ENCODE measurements at regions not wholly inside any gene's neighbourhood (a gene's known extent, or its start where the extent isn't known, plus 50 kb on each side); places are given as distances from the start of the nearest gene placed in this dataset.

DNA sequence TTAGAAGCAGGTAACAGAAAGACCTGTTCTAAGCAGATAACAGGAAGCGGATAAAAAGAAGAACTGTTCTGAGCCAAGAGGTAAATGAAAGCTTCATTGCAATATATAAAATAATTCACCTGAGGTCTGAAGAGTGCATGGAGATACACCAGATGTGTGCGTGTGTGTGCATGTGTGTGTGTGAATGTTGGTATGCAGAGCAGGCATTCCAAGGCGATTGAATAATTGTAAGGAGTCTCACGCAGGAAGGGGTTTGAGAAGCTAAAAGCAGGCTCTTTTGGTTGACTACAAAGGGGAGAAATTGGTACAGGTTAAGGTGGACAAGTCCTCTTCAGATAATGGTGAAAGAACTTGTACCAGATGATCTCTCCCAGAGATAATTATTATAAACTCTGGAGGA lies 450.6 kb downstream of the DNAJB9 start:
- Histone ChIP-seq H3K4me3 (ENCODE audit: low read depth, low read length, poor library complexity, severe bottlenecking) (no peak overlapping the region), H3K4me2 (ENCODE audit: low read length) (no peak overlapping the region), H3K9ac (ENCODE audit: low read length) (no peak overlapping the region), H4K20me1 (ENCODE audit: insufficient read depth, low read length) (no peaks in the 10 kb centered on the region), H3K79me2 (ENCODE audit: insufficient read depth, low read length) (no peaks in the 10 kb centered on the region), H3K27ac (ENCODE audit: low read depth, low read length, poor library complexity, severe bottlenecking) (no peak overlapping the region), H3F3A (ENCODE audit: insufficient read depth, low read length) (no peaks in the 10 kb centered on the region), H3K9me3 (ENCODE audit: low read length) (no peaks in the 10 kb centered on the region), H3K36me3 (ENCODE audit: insufficient read depth, low read length) (no peaks in the 10 kb centered on the region), H3K9me2 (ENCODE audit: low read depth, low read length) (no peaks in the 10 kb centered on the region), H3K27me3 (ENCODE audit: insufficient read depth, low read length) (no peaks in the 10 kb centered on the region), H3K4me1 (ENCODE audit: insufficient read depth, low read length, severe bottlenecking) (no peaks in the 10 kb centered on the region), H2AFZ (ENCODE audit: low read length) (no peak overlapping the region)
- no peak for TF ChIP-seq EZH2 (IDR thresholded peaks at IDR 0.05; ENCODE audit: borderline replicate concordance, low read length)
- TF ChIP-seq, protein P1, sequence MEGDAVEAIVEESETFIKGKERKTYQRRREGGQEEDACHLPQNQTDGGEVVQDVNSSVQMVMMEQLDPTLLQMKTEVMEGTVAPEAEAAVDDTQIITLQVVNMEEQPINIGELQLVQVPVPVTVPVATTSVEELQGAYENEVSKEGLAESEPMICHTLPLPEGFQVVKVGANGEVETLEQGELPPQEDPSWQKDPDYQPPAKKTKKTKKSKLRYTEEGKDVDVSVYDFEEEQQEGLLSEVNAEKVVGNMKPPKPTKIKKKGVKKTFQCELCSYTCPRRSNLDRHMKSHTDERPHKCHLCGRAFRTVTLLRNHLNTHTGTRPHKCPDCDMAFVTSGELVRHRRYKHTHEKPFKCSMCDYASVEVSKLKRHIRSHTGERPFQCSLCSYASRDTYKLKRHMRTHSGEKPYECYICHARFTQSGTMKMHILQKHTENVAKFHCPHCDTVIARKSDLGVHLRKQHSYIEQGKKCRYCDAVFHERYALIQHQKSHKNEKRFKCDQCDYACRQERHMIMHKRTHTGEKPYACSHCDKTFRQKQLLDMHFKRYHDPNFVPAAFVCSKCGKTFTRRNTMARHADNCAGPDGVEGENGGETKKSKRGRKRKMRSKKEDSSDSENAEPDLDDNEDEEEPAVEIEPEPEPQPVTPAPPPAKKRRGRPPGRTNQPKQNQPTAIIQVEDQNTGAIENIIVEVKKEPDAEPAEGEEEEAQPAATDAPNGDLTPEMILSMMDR (IDR thresholded peaks at IDR 0.05; ENCODE audit: low read length): no peak

DNA sequence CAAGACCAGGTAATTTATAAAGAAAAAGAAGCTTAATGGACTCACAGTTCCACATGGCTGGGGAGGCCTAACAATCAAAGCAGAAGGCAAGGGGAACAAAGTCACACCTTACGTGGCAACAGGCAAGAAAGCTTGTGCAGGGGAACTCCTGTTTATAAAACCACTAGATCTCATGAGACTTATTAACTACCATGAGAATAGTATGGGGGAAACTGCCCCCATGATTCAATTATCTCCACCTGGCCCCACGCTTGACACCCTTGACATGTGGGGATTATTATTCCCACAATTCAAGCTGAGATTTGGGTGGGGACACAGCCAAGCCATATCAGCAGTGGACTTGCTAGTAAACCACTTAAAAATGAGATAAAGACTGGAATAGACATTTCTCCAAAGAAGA lies 451.7 kb downstream of the DNAJB9 start:
- no peaks in the 10 kb centered on the region for H3K36me3 ChIP-seq (ENCODE audit: insufficient read depth, low read length)
- no peaks in the 10 kb centered on the region for H3K4me1 ChIP-seq (ENCODE audit: insufficient read depth, low read length, severe bottlenecking)
- H3F3A ChIP-seq (ENCODE audit: insufficient read depth, low read length): no peaks in the 10 kb centered on the region
- H3K9ac ChIP-seq (ENCODE audit: low read length): no peak overlapping the region
- H3K79me2 ChIP-seq (ENCODE audit: insufficient read depth, low read length): no peaks in the 10 kb centered on the region
- H3K27ac ChIP-seq (ENCODE audit: low read depth, low read length, poor library complexity, severe bottlenecking): no peak overlapping the region
- no peaks in the 10 kb centered on the region for H3K9me2 ChIP-seq (ENCODE audit: low read depth, low read length)
- no peak overlapping the region for H3K4me2 ChIP-seq (ENCODE audit: low read length)
- H4K20me1 ChIP-seq (ENCODE audit: insufficient read depth, low read length): no peaks in the 10 kb centered on the region
- no peak overlapping the region for H2AFZ ChIP-seq (ENCODE audit: low read length)
- no peak for TF ChIP-seq EZH2 (IDR thresholded peaks at IDR 0.05; ENCODE audit: borderline replicate concordance, low read length)
- TF ChIP-seq, protein P1 (IDR thresholded peaks at IDR 0.05; ENCODE audit: low read length): no peak
- H3K4me3 ChIP-seq (ENCODE audit: low read depth, low read length, poor library complexity, severe bottlenecking): no peak overlapping the region
- H3K9me3 ChIP-seq (ENCODE audit: low read length): no peaks in the 10 kb centered on the region
- no peaks in the 10 kb centered on the region for H3K27me3 ChIP-seq (ENCODE audit: insufficient read depth, low read length)

DNA sequence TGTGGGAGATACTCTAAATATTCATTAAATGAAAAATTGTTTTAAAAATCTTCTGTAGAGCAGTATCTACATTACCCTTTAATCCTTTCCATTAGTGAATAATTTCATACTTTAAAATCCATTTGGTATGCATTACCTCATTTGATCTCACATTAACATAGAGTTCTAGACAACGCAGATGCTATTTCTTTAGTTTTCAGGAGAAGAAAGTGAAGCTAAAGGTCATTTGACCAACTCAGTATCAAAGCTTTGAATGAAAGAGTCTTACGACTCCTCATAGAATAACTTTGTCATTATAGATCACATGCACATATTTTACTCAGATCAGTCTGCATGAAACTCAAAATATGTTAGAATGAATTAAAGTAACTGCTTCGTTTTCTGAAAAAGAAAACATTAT lies 460.2 kb downstream of the DNAJB9 start:
- Histone ChIP-seq H3K4me2 (ENCODE audit: low read length) (no peak overlapping the region), H3K9me2 (ENCODE audit: low read depth, low read length) (no peaks in the 10 kb centered on the region), H3F3A (ENCODE audit: insufficient read depth, low read length) (no peaks in the 10 kb centered on the region), H3K9ac (ENCODE audit: low read length) (no peak overlapping the region), H3K79me2 (ENCODE audit: insufficient read depth, low read length) (no peaks in the 10 kb centered on the region), H2AFZ (ENCODE audit: low read length) (no peak overlapping the region), H3K27ac (ENCODE audit: low read depth, low read length, poor library complexity, severe bottlenecking) (no peak overlapping the region), H3K9me3 (ENCODE audit: low read length) (no peaks in the 10 kb centered on the region), H4K20me1 (ENCODE audit: insufficient read depth, low read length) (no peaks in the 10 kb centered on the region), H3K27me3 (ENCODE audit: insufficient read depth, low read length) (no peaks in the 10 kb centered on the region), H3K36me3 (ENCODE audit: insufficient read depth, low read length) (no peaks in the 10 kb centered on the region), H3K4me3 (ENCODE audit: low read depth, low read length, poor library complexity, severe bottlenecking) (no peak overlapping the region), H3K4me1 (ENCODE audit: insufficient read depth, low read length, severe bottlenecking) (no peaks in the 10 kb centered on the region)
- TF ChIP-seq EZH2 (IDR thresholded peaks at IDR 0.05; ENCODE audit: borderline replicate concordance, low read length): no peak
- TF ChIP-seq, protein P1 (IDR thresholded peaks at IDR 0.05; ENCODE audit: low read length): no peak
